ENCODE measurements at regions not wholly inside any gene's neighbourhood (a gene's known extent, or its start where the extent isn't known, plus 50 kb on each side); places are given as distances from the start of the nearest gene placed in this dataset.

DNA sequence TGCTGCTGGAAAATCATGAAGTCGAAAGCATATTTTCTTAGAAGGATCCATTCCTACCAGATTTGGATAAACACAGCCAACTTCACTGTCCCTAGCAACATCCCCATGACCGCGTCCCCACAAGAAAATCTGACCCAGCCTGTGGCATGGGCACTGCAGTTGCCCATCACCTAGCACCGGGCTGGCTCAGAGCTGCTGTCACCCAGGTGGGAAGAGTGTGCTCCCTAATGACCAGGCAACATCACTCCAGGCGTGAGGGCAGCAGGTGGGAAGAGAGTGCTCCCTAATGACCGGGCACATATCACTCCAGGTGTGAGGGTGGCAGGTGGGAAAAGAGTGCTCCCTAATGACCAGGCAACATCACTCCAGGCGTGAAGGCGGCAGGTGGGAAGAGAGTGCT, 238.0 kb downstream of the TBXT start:
- H3K4me3 ChIP-seq (ENCODE audit: low read length, poor library complexity, severe bottlenecking), result no peak overlapping the region
- no peaks in the 10 kb centered on the region for H3K27me3 ChIP-seq (ENCODE audit: insufficient read depth, low read length, poor library complexity, severe bottlenecking)
- H3K9me3 ChIP-seq (ENCODE audit: insufficient read depth, low read depth, low read length), result no peaks in the 10 kb centered on the region

DNA sequence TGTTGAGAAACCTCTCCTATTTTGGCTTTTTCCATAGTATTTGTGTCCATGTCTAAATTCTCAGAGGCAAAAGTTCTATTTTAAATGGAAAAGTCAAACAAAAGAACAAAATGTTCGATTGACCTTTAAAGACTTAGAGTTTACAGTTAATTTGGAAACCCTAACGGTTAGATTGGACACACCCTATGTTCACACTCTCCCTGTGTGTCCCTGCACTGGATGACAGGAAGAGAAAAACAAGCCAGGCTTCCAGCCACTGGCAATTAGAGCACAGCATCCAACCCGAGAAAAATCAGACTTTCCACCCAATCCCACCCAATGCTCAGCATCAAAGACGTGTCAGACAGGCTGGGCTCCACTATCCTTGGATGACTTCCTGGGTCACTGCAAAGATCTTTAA, 241.3 kb downstream of the TBXT start:
- H3K27me3 ChIP-seq (ENCODE audit: insufficient read depth, low read length, poor library complexity, severe bottlenecking), result no peaks in the 10 kb centered on the region
- no peaks in the 10 kb centered on the region for H3K79me2 ChIP-seq (ENCODE audit: insufficient read depth, low read length)
- H3K9me3 ChIP-seq (ENCODE audit: insufficient read depth, low read depth, low read length), result no peaks in the 10 kb centered on the region
- H3K4me3 ChIP-seq (ENCODE audit: low read length, poor library complexity, severe bottlenecking), result no peak overlapping the region
- no peak for TF ChIP-seq EZH2phosphoT487 (IDR thresholded peaks at IDR 0.05; ENCODE audit: borderline replicate concordance)
- TF ChIP-seq, protein P1, sequence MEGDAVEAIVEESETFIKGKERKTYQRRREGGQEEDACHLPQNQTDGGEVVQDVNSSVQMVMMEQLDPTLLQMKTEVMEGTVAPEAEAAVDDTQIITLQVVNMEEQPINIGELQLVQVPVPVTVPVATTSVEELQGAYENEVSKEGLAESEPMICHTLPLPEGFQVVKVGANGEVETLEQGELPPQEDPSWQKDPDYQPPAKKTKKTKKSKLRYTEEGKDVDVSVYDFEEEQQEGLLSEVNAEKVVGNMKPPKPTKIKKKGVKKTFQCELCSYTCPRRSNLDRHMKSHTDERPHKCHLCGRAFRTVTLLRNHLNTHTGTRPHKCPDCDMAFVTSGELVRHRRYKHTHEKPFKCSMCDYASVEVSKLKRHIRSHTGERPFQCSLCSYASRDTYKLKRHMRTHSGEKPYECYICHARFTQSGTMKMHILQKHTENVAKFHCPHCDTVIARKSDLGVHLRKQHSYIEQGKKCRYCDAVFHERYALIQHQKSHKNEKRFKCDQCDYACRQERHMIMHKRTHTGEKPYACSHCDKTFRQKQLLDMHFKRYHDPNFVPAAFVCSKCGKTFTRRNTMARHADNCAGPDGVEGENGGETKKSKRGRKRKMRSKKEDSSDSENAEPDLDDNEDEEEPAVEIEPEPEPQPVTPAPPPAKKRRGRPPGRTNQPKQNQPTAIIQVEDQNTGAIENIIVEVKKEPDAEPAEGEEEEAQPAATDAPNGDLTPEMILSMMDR (conservative IDR thresholded peaks at IDR 0.05; ENCODE audit: low read length), result no peak
- H3K4me2 ChIP-seq (ENCODE audit: low read depth, low read length, poor library complexity, severe bottlenecking), result no peak overlapping the region
- no peaks in the 10 kb centered on the region for H4K20me1 ChIP-seq (ENCODE audit: insufficient read depth, low read length, poor library complexity, severe bottlenecking)
- no peak overlapping the region for H2AFZ ChIP-seq (ENCODE audit: low read length)
- H3K36me3 ChIP-seq (ENCODE audit: insufficient read depth, low read length), result no peaks in the 10 kb centered on the region
- no peak overlapping the region for H3K9ac ChIP-seq (ENCODE audit: low read depth, low read length, poor library complexity, severe bottlenecking)
- no peaks in the 10 kb centered on the region for H3F3A ChIP-seq (ENCODE audit: low read depth)
- no peaks in the 10 kb centered on the region for H3K4me1 ChIP-seq (ENCODE audit: insufficient read depth, low read length, poor library complexity, severe bottlenecking)
- no peaks in the 10 kb centered on the region for H3K9me2 ChIP-seq (replicated peaks; ENCODE audit: low read depth, low read length)

More for the DNA sequence above, 238.0 kb downstream of the TBXT start:
- H3K4me2 ChIP-seq (ENCODE audit: low read depth, low read length, poor library complexity, severe bottlenecking), result no peak overlapping the region
- no peak overlapping the region for H3K9ac ChIP-seq (ENCODE audit: low read depth, low read length, poor library complexity, severe bottlenecking)
- no peaks in the 10 kb centered on the region for H3K36me3 ChIP-seq (ENCODE audit: insufficient read depth, low read length)
- H3K9me2 ChIP-seq (replicated peaks; ENCODE audit: low read depth, low read length), result no peaks in the 10 kb centered on the region
- H3K79me2 ChIP-seq (ENCODE audit: insufficient read depth, low read length), result no peaks in the 10 kb centered on the region
- H4K20me1 ChIP-seq (ENCODE audit: insufficient read depth, low read length, poor library complexity, severe bottlenecking), result no peaks in the 10 kb centered on the region
- no peaks in the 10 kb centered on the region for H3K4me1 ChIP-seq (ENCODE audit: insufficient read depth, low read length, poor library complexity, severe bottlenecking)
- TF ChIP-seq, protein P1 (conservative IDR thresholded peaks at IDR 0.05; ENCODE audit: low read length), result no peak
- H3F3A ChIP-seq (ENCODE audit: low read depth), result no peaks in the 10 kb centered on the region
- H2AFZ ChIP-seq (ENCODE audit: low read length), result no peak overlapping the region

DNA sequence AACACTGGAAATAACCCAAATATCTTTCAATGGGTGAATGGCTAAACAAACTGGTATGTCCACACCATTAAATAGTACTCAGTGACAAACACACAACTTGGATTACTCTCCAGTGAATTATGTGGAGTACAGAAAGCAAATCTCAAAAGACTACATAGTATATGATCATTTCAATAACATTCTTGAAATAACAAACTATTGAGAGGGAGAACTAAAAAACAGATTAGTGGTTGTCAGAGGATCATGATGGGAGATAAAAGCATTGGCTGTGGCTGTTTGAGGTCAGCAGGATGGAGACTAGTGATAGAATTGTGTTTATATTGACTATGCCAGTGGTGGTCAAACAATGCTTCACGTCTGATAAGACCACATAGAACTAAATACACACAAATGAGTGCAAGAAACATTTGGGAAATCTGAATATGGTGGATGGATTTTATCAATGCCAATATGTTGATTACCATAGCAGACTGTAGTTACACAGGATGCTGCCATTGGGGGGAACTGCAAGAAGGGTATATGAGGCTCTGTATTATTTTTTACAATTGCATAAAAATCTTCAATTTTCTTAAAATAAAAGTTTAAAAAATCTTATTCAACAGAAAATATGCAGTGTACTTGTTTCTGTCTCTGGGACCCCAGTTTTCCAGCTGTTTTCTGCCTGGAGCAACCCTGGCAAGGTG, 242.0 kb downstream of the TBXT start:
- Histone ChIP-seq H4K20me1 (ENCODE audit: insufficient read depth, low read length, poor library complexity, severe bottlenecking) (no peaks in the 10 kb centered on the region), H3K79me2 (ENCODE audit: insufficient read depth, low read length) (no peaks in the 10 kb centered on the region), H3K9me3 (ENCODE audit: insufficient read depth, low read depth, low read length) (no peaks in the 10 kb centered on the region), H3K4me1 (ENCODE audit: insufficient read depth, low read length, poor library complexity, severe bottlenecking) (no peaks in the 10 kb centered on the region), H3F3A (ENCODE audit: low read depth) (no peaks in the 10 kb centered on the region), H3K9me2 (replicated peaks; ENCODE audit: low read depth, low read length) (no peaks in the 10 kb centered on the region), H3K9ac (ENCODE audit: low read depth, low read length, poor library complexity, severe bottlenecking) (no peak overlapping the region), H3K4me2 (ENCODE audit: low read depth, low read length, poor library complexity, severe bottlenecking) (no peak overlapping the region), H3K4me3 (ENCODE audit: low read length, poor library complexity, severe bottlenecking) (no peak overlapping the region), H2AFZ (ENCODE audit: low read length) (no peak overlapping the region), H3K27me3 (ENCODE audit: insufficient read depth, low read length, poor library complexity, severe bottlenecking) (no peaks in the 10 kb centered on the region), H3K36me3 (ENCODE audit: insufficient read depth, low read length) (no peaks in the 10 kb centered on the region)
- no peak for TF ChIP-seq EZH2phosphoT487 (IDR thresholded peaks at IDR 0.05; ENCODE audit: borderline replicate concordance)
- TF ChIP-seq, protein P1 (conservative IDR thresholded peaks at IDR 0.05; ENCODE audit: low read length), result no peak
